Fibroblast of the conjunctiva (primary cell): ENCODE measurements at regions not wholly inside any gene's neighbourhood (a gene's known extent, or its start where the extent isn't known, plus 50 kb on each side); places are given as distances from the start of the nearest gene placed in this dataset.

Experiments
- DNase-seq: peaks from one replicate; pipeline ENCODE4 v3.0.0-alpha.2; 2010; ENCODE audit warnings: low read depth

DNA sequence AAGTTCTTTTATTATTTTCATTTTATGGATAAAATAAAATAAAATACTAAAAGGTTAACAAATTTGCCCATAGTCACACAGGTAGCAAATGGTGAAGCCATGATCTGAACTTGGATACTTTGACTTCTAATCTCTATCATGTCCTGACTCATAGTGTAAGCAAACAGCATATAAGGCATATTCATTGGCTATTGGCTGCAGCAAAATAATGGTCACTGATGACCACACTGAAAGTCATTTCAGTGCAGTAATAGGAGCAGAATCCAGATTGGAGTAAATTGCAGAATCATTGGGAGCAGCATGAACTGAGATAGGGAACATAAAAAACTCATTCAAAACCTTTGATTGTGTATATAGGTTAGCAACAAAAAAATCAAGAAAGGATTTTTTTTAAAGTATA is 262.9 kb downstream of the PLA2G4A start:
- no peak for DNase-seq

DNA sequence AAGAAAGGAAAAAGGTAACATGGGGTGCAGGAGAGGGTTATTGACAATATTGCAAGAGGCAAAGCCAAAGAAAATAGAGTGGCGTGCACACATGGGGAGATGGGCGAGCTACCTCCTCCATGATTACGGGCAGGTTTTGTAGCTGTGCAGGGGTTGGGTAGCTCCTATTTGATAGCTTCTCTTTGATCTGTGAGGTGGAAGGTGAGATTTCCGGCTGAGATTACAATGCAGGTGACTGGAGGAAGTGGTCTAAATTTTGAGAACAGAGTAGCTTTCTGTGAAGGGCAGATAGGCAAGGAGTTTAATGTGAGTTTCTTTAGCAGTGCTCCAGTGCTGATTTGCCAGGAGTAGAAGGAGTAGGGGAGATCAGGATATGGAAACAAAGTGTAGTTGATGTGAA is 263.4 kb downstream of the PLA2G4A start:
- no peak for DNase-seq

DNA sequence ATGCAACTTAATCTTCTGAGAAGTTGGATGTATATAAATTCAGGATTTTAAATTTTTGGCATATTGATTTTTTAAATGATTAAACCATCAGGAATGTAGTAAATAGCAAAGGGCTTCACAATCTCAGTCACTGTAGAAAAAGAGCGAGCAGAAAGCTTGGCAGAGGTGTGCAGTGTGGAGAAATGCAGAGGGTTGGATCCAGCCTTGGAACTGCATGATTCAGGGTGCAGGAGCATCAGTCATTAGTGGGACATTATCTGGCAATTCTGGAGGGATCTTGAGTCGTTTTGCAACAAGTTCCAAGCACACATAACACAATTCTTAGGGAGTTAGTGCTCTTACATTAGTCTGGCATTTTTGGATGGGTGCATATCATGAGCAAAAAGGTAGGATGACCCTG is 267.9 kb downstream of the PLA2G4A start:
- DNase-seq, result no peak

DNA sequence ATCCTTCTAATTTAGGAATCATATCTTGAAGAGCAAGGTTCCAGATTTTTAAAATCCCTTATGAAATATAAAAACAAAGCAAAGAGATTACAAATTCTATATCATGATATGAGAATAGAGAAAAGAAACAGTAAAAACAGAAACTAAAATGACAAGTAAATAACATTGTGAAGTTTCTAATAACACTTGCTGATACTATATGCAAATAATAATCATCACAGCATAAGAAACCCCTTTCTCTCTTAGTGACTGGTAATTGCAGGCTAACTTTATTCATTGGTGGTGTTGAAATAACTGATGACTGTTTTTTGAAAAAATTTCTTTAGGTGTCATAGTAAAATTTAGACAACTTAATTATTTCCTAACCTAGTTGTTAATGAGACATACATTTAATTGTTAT is 281.6 kb downstream of the PLA2G4A start:
- DNase-seq, result no peak

DNA sequence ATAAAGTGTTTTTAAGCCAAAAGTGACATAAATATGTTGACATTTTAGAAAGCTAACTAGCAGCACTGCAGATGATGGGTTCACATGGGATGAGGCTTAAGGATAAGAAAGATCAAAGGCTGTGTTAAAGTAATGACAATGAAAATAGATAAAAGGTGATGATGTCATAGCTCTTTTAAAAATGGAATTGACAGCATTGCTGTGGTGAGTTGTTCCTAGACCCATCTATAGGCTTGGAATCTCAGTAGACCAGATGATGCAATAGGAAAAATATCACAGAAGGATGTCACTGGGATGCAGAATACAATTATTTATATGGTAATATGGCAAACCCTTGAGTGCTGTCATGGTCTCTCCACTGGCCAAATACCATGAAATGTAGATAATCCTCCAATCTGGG is 286.0 kb downstream of the PLA2G4A start:
- no peak for DNase-seq

DNA sequence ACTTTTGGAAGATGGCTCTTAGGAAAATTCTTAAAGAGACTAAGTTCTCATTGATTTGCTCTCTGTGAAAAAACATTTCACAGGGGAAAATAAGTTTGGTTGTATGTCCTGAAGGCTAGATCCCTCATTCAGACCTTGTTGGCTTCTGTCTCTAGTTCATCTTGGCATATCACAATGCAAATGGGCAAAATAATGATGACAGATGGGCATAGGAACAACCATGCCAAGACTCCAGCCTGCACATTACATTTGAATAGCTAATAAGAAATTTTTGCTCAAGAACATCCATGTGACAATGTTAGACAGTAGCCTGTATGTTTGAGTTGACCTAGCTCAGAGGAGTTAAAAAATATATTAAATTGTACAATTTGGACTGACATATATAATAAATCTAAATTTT is 292.9 kb downstream of the PLA2G4A start:
- DNase-seq, result no peak

DNA sequence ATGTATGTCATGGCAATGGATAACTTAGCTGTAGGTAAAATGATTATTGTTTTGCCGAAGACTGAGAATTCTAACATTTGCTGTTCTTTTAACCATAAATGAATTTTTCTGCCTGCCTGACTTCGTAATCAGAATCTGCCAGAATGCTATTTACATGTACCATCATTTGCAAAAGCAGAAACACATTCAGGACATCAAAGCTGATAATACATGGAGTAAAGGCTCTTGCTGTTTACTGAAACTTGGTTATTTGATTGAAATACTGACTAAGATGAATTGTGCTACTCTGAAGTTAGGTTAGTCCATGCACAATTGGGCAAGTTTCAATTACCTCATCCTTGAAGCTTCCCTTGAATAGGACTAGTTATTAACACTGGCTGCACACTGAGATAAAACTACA is 293.8 kb downstream of the PLA2G4A start:
- DNase-seq, result no peak

DNA sequence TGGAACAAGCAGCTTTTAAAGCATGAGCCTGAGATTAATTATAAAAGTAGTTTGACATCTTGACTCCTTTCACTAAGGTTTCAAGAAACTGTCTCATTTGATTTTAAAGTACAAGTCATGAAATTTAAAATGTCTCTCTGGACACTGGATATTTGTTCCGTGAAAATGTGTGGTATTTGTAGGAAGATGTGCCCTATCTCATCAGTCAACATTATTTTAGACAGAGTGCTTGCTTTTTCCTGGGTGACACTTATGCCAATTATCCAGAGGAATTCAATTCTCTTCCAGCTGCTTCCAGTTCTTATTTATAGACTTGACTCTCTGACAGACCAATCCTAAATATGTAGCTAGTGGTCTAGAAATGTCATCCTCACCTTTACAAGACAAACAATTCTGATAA is 300.4 kb downstream of the PLA2G4A start:
- DNase-seq, result no peak

DNA sequence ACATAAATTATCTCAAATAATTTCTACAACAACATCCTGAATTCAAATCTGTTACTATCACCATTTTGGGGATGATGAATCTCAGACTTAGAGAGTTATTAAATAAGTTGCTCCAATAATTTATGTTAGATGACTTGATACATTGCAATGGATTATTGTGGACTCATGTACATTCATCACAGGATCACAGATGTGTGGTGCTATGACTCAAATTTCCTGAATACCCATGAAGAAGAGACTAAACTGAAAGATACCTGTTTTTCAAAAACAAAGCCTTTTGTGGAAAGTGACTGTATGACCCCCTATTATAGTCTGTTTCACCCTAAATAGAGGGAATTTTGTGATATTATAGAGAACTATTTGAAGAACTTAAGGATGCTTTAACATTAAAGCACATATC is 315.0 kb downstream of the PLA2G4A start:
- no peak for DNase-seq

DNA sequence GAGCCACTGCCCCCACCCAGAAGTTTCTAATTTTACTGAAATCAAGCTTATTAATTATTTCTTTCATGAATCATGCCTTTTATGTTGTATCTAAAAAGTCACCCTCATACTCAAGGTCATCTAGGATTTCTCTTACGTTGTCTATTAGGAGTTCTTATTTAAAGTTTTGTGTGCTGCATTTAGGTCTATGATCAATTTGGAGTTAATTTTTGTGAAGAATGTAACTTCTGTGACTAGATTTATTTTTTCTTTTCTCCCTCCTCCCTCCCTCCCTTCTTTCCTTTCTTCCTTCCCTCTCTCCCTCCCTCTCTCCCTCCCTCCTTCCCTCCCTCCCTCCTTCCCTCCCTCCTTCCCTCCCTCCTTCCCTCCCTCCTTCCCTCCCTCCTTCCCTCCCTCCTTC is 317.6 kb downstream of the PLA2G4A start:
- DNase-seq, result no peak

DNA sequence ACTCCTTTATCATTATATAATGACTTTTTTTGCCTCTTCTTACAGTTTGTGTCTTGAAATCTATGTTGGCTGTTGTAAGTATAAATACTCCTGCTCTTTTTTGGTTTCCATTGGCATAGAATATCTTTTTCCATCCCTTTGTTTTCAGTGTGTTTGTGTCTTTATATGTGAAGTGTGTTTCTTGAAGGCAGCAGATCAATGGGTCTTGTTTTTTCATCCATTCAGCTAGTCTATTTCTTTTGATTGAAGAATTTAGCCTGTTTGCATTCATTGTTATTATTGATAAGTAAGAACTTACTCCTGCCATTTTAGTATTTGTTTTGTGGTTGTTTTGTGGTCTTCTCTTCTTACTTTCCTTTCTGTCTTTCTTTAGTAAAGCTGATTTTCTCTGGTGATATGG is 322.8 kb downstream of the PLA2G4A start:
- no peak for DNase-seq

DNA sequence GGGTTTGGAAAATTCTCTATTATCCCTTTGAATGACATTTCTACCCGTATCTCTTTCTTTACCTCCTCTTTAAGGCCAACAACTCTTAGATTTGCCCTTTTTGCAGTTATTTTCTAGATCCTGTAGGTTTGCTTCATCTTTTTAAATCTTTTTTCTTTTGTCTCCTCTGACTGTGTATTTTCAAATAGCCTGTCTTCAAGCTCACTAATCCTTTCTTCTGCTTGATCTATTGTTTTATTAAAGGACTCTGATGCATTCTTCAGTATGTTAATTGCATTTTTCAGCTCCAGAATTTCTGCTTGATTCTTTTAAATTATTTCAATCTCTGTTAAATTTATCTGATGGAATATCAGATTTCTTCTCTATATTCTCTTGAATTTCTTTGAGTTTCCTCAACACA is 324.3 kb downstream of the PLA2G4A start:
- no peak for DNase-seq

DNA sequence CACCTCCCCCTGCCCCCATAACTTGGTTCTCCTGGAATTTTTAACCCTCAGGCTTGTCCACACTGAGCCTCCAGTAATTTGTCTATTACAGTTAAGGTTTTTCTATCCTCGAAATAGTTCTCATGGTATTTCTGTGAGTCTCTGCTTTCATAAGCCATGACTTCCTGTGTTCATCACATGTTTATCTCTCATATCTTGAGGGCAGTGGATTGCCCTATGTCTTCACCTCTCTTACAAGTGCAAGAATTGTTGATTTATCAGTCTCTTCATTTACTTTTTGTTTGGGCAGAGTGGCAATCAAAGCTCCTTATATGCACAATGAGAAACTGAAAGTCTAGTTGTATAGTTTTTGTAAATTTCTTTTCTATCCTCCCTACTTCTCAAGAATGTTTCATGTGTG is 328.4 kb downstream of the PLA2G4A start:
- no peak for DNase-seq

DNA sequence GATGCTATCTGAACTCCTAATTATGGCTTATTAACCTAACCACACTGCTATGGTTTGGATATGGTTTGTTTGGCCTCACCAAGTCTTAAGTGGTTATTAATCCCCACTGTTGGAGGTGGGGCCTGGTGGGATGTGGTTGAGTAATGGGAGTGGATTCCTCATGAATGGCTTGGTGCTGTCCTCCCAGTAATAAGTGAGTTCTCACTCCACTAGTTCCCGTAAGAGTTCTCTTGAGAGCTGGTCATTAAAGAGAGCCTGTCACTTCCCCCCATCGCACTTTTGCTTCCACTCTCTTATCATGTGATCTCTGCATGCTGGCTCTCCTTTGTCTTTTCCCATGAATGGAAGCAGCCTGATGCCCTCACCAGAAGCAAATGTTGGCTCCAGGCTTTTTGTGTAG is 328.8 kb downstream of the PLA2G4A start:
- no peak for DNase-seq

DNA sequence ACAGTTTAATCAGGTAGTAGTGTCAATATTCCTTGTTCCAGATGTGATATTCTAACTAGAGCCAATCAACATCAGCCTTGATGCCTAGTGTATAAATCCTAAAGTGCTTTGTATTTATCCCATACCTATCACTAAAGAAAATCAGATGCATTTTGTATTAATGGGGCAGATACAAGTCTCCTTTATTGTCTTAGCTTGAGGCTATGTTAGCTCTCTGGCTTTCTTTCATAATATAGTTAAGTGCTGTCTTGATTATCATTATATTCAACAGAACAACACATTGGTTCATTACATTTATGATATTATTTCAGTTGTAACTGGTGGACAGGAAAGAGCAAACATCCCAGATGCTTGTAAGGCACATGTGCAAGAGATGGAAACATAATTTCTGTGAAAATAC is 338.8 kb downstream of the PLA2G4A start:
- no peak for DNase-seq

DNA sequence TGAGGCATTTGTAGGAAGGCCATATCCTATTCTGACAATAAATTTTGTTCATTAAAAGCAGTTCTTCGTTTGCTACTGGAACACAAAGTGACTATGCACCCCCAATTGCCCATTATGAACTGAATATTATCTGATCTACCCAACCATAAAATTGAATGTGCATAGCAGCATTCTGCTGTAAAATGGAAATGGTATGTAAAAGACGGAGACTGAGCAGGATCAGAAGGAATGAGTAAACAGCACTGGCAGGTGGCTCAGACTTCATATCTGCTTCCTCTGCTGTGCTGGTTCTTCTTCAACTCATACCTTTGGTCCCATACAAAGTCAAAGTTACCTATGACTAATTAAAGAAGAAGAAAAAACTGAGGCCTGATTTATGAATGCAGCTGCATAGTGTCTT is 339.5 kb downstream of the PLA2G4A start:
- DNase-seq, result no peak

DNA sequence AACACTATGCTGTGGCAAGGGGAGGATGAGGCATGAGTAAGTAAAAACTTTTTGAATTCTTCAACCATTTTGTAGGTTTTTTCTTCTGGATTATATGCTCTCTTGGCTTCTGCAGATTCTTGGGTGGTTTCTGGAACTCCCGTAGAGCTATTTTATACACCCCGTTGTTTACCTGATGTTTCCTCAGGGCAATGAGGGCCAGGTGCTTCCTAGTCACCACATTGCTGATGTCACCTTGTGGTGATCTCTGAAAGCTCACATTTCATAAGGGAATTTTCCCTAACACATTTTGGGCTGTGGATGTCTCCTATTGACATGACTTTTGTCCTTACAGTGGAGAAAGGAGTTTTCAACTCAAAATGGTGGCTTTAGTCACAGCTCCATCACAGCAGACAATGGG is 356.6 kb downstream of the PLA2G4A start:
- DNase-seq, result no peak

DNA sequence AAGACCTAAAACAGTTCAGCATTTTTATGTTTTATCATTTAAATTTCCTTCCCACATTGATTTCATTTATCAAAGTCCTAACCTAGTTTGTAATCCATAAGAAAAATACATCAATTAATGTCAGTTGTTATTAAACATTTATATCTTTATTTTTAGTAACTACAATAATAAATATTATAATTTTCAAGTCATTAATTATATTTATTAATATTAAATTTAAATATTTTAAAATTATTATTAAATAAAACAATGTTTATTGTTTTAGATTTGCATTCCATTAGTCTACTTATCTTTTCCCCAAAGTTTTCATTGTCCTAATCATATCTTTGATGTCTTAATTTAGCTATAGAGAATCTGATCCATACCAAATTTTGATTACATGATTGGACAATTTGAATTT is 368.9 kb downstream of the PLA2G4A start:
- DNase-seq, result no peak

DNA sequence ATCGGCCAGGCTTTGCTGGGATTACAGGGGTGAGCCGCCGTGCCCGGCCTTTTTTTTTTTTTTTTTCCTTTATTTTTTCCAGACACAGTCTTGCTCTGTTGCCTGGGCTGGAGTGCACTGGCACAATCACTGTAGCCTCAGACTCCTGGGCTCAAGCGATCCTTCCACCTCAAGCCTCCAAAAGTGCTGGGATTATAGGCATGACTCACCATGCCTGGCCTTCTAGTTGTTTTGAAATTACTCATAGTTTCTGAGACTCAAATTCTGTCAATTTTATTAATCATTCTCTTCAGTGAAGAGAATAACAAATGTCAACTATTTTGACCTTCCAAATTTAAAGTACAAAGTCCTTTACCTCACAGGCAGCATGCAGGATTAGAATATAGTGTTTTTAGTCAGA is 374.5 kb downstream of the PLA2G4A start:
- DNase-seq, result peak; percentile 26

DNA sequence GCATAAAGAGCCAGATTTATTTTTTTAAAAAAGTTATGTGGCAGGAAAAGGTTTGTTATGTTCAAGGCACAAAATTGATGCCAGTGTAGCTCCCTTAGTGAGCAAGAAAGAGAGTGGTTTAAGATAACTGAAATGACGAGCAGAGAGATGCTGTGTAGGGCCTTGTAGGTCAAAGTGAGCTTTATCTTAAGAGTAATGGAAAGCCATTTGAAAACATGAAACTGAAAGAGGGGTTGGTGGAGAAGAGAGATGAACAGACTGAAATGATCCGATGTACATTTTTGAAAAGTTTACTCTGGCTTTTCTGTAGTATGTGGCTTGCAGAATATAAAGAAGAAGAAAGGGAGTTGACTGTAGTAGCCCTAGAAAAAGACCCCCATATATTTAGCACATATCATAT is 383.6 kb downstream of the PLA2G4A start:
- no peak for DNase-seq

DNA sequence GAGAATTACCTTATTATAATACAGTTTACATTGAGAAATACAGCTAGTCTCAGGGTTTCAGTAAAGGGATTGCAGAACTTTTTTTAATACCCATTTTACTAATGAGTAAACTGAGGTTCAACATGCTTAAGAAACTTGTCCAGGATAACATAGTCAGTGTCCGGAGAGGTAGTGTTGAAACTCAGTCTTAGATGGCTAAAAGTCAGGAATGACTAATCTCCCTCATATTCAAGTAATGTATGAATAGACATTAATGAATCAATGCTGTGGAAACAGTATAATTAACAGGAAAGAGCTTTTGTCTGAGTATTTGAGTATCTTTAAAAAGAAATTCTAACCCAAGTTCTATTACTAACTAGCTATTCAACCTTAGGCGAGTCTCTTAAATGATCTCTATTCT is 397.6 kb downstream of the PLA2G4A start:
- no peak for DNase-seq

DNA sequence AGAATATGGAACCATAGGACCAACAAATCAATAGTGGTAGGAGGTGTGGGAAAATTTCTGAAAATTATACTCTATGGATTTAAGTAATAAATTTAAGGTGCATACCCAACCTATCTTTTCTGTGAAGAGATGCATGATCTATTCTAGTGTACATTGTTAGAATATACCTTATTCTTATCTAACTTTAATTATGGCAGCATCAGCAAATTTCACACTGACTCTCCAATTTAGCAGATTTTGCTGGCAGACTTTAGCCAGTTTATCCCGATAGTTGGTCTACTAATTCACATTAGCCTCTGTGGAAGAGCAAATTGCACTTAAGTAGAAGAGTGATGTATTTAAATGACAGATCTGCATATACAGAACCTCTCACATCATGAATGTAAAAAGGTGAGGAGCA is 400.0 kb downstream of the PLA2G4A start:
- DNase-seq, result no peak

DNA sequence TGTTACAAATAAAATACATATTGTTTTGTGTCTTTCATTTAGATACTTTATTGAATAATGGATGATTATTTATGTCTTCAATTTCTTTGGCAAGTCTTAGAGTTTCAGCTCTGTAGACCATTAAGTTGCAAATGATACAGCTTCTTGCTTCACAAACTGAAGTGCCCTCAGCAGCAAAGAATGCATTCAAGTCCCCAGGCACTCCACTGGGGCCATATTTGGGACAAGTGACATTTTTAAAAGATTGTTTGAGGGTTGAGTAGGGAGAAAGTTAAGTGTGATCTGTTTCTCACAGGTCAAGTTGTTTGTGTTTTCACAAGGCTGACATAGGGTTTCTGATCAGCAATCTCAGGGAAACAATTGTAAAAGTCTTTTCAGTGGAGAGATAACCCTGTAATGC is 400.7 kb downstream of the PLA2G4A start:
- no peak for DNase-seq

DNA sequence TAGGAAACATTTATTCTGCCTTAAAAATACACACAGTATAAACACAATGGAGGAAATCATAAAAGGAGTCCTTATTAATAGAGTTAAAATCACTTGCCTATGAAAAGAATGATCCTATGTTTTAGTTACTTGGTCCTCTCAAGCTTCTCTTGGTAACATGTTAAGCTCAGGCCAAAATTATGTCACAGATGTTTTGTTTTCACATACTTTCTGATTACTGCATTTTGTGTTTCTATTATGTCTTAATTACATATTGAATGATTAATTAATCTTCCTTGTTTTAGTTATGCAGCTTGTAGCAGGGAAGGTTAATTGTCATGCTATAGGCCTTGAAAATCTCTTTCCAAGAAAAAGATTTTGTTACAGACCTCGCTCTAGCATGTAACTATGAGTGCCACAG is 406.0 kb downstream of the PLA2G4A start:
- no peak for DNase-seq

DNA sequence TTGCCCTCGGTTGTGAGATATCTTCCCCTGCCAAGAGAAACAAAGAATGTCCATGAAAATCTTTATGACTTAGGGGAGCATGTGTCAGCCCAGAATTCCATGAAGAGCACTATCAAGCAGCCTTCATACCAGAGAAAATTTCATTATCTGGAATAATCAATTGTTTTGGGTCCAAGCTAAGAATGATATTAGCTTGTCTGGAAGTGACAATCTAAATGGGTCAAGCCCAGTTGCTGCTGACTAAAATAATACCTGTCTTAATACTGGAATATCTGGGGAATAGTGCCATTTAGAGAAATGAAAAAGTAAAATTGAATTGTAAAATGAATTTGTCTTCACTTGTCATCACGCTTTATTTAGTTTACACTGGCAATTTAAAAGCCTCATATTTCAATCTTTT is 407.4 kb downstream of the PLA2G4A start:
- DNase-seq, result no peak

DNA sequence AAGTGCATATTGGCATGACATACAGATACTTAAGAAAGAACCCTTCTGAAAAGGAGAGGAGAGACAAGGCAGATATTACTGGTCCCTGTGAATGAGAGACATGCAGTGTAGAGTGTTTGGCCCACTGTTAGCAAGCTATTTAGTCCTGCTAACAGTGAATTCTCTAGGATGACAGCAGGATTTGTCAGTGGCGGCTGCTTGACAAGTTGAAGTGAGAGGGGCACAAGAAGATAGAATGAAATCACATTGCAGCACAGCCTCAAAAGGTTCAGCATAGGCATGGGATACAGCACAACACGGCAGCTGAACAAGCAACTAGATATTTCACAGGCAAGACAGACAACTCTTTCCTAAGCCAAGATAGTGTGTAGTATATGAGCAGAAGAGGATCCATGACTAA is 407.9 kb downstream of the PLA2G4A start:
- DNase-seq, result no peak
